ENCODE measurements at regions not wholly inside any gene's neighbourhood (a gene's known extent, or its start where the extent isn't known, plus 50 kb on each side); places are given as distances from the start of the nearest gene placed in this dataset.
"Not testable (repeated sequence)": the region's sequence is repeated elsewhere in the genome, so short reads cannot be mapped to it uniquely, and the experiment has no call there.

DNA sequence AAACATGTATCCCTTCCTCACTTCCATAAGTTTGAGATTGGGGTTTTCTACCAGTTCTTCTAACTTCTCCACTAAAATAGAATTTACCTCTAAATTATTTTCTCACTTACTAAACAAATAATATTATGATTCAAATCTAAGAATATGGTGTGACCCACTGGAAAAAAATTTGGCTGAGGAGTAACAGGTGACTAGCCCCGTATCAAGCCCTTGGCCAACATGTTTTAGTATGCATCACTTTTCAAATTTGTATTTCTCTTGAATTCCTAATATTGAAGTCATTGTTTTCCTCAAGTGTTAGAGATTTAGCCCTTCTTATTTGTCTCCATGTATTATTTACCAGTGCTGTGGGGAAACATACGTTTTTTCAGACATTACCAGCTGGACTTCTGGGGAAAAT, 759.4 kb downstream of the NSUN3 start:
- no peak overlapping the region for H2BK12ac ChIP-seq (ENCODE audit: low read length in 2 of 2)
- H3K9ac ChIP-seq (ENCODE audit: low read length), result no peak overlapping the region
- no peak overlapping the region for H3K18ac ChIP-seq (ENCODE audit: low read depth in 1 of 2, low read length in 2 of 2)
- no peak overlapping the region for H4K8ac ChIP-seq (ENCODE audit: low read length)
- no peak overlapping the region for H3K4me3 ChIP-seq (ENCODE audit: insufficient read depth in 1 of 2, low read depth in 1 of 2, low read length in 2 of 2)
- H2BK15ac ChIP-seq (ENCODE audit: low read depth, poor library complexity, severe bottlenecking), result no peak overlapping the region
- H3K9me3 ChIP-seq (ENCODE audit: control insufficient read depth, low read length), result peaks cover 8% of the 10 kb centered on the region
- no peaks in the 10 kb centered on the region for H3K79me1 ChIP-seq (replicated peaks; ENCODE audit: low read length, poor library complexity, severe bottlenecking)
- H2AK5ac ChIP-seq (ENCODE audit: low read length, severe bottlenecking), result no peak overlapping the region
- H3K23ac ChIP-seq (ENCODE audit: low read length in 2 of 2), result no peak overlapping the region
- H4K91ac ChIP-seq (ENCODE audit: low read length), result no peak overlapping the region
- no peak overlapping the region for H2BK5ac ChIP-seq (ENCODE audit: low read depth, low read length, poor library complexity, severe bottlenecking)
- H3K4me2 ChIP-seq (ENCODE audit: low read length, poor library complexity, severe bottlenecking), result no peak overlapping the region
- no peak for DNase-seq
- H3K27ac ChIP-seq (ENCODE audit: low read length, poor library complexity, severe bottlenecking), result no peak overlapping the region
- no peak overlapping the region for H3K4ac ChIP-seq (ENCODE audit: low read depth in 1 of 2, low read length in 2 of 2)
- H3K27me3 ChIP-seq (ENCODE audit: control insufficient read depth in 1 of 2, insufficient read depth in 1 of 2, low read length in 2 of 2), result no peaks in the 10 kb centered on the region
- H3K14ac ChIP-seq (ENCODE audit: low read length in 2 of 2), result no peak overlapping the region
- no peaks in the 10 kb centered on the region for H3K4me1 ChIP-seq (ENCODE audit: control insufficient read depth, insufficient read depth, low read depth, low read length)
- 63% methylated on average over 2 of the region's 2 CpGs for WGBS
- no peaks in the 10 kb centered on the region for H3K36me3 ChIP-seq (ENCODE audit: control insufficient read depth in 1 of 2, insufficient read depth in 2 of 2, low read depth in 1 of 2, low read length in 2 of 2)
- H2BK120ac ChIP-seq (ENCODE audit: low read depth, low read length), result no peak overlapping the region
- no peak overlapping the region for H2AFZ ChIP-seq (ENCODE audit: low read depth, low read length)

- not testable (repeated sequence) for H3K18ac ChIP-seq (ENCODE audit: low read depth in 1 of 2, low read length in 2 of 2); H3K79me1 ChIP-seq (replicated peaks; ENCODE audit: low read length, poor library complexity, severe bottlenecking); H2AK5ac ChIP-seq (ENCODE audit: low read length, severe bottlenecking); H2BK12ac ChIP-seq (ENCODE audit: low read length in 2 of 2); H4K91ac ChIP-seq (ENCODE audit: low read length); H3K27me3 ChIP-seq (ENCODE audit: control insufficient read depth in 1 of 2, insufficient read depth in 1 of 2, low read length in 2 of 2); H2AFZ ChIP-seq (ENCODE audit: low read depth, low read length); H3K4me1 ChIP-seq (ENCODE audit: control insufficient read depth, insufficient read depth, low read depth, low read length); H3K27ac ChIP-seq (ENCODE audit: low read length, poor library complexity, severe bottlenecking); H3K14ac ChIP-seq (ENCODE audit: low read length in 2 of 2); H3K4ac ChIP-seq (ENCODE audit: low read depth in 1 of 2, low read length in 2 of 2); H3K4me2 ChIP-seq (ENCODE audit: low read length, poor library complexity, severe bottlenecking); H4K8ac ChIP-seq (ENCODE audit: low read length); H3K23ac ChIP-seq (ENCODE audit: low read length in 2 of 2); H2BK5ac ChIP-seq (ENCODE audit: low read depth, low read length, poor library complexity, severe bottlenecking); H3K4me3 ChIP-seq (ENCODE audit: insufficient read depth in 1 of 2, low read depth in 1 of 2, low read length in 2 of 2); H2BK120ac ChIP-seq (ENCODE audit: low read depth, low read length); DNase-seq; H3K36me3 ChIP-seq (ENCODE audit: control insufficient read depth in 1 of 2, insufficient read depth in 2 of 2, low read depth in 1 of 2, low read length in 2 of 2); H3K9ac ChIP-seq (ENCODE audit: low read length); H2BK15ac ChIP-seq (ENCODE audit: low read depth, poor library complexity, severe bottlenecking)
- WGBS, result 92% methylated on average over 10 of the region's 10 CpGs
- peaks cover 15% of the 10 kb centered on the region for H3K9me3 ChIP-seq (ENCODE audit: control insufficient read depth, low read length)
Measured at GRCh38 chr3:94846251-94846650, 783.4 kb downstream of the NSUN3 start.

DNA sequence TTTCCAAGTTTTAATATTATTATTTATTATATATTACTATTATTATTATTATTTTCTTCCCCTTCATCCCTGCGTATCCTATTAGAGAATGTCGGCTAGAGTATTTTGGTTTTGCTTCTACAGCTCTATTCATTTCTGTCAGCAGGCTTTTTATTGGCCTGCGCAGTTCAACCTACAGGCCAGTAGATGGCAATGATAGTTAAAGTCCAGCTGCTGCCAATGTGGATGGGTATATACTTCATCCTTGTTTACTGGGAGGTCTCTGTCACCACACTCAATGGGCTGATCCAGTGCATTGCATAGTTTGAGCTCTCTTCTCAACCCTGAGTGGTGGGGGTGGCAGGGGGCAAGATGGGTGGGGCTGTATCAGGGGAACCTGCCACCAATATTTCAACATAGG, 799.8 kb downstream of the NSUN3 start:
- no peaks in the 10 kb centered on the region for H3K27me3 ChIP-seq (ENCODE audit: control insufficient read depth in 1 of 2, insufficient read depth in 1 of 2, low read length in 2 of 2)
- no peak overlapping the region for H3K4me2 ChIP-seq (ENCODE audit: low read length, poor library complexity, severe bottlenecking)
- no peak overlapping the region for H2BK12ac ChIP-seq (ENCODE audit: low read length in 2 of 2)
- H4K8ac ChIP-seq (ENCODE audit: low read length), result no peak overlapping the region
- H3K9ac ChIP-seq (ENCODE audit: low read length), result no peak overlapping the region
- H2BK120ac ChIP-seq (ENCODE audit: low read depth, low read length), result no peak overlapping the region
- no peak overlapping the region for H3K4ac ChIP-seq (ENCODE audit: low read depth in 1 of 2, low read length in 2 of 2)
- H3K18ac ChIP-seq (ENCODE audit: low read depth in 1 of 2, low read length in 2 of 2), result no peak overlapping the region
- WGBS, result 60% methylated on average over 3 of the region's 3 CpGs
- no peak overlapping the region for H3K14ac ChIP-seq (ENCODE audit: low read length in 2 of 2)
- peak; percentile 33 for DNase-seq
- no peak overlapping the region for H2AK5ac ChIP-seq (ENCODE audit: low read length, severe bottlenecking)
- H2BK15ac ChIP-seq (ENCODE audit: low read depth, poor library complexity, severe bottlenecking), result no peak overlapping the region
- no peak overlapping the region for H3K23ac ChIP-seq (ENCODE audit: low read length in 2 of 2)
- H2AFZ ChIP-seq (ENCODE audit: low read depth, low read length), result no peak overlapping the region
- no peak overlapping the region for H2BK5ac ChIP-seq (ENCODE audit: low read depth, low read length, poor library complexity, severe bottlenecking)
- H3K27ac ChIP-seq (ENCODE audit: low read length, poor library complexity, severe bottlenecking), result no peak overlapping the region
- H3K9me3 ChIP-seq (ENCODE audit: control insufficient read depth, low read length), result peaks cover 34% of the 10 kb centered on the region
- no peak overlapping the region for H4K91ac ChIP-seq (ENCODE audit: low read length)
- H3K36me3 ChIP-seq (ENCODE audit: control insufficient read depth in 1 of 2, insufficient read depth in 2 of 2, low read depth in 1 of 2, low read length in 2 of 2), result no peaks in the 10 kb centered on the region
- H3K4me1 ChIP-seq (ENCODE audit: control insufficient read depth, insufficient read depth, low read depth, low read length), result no peaks in the 10 kb centered on the region
- no peaks in the 10 kb centered on the region for H3K79me1 ChIP-seq (replicated peaks; ENCODE audit: low read length, poor library complexity, severe bottlenecking)
- H3K4me3 ChIP-seq (ENCODE audit: insufficient read depth in 1 of 2, low read depth in 1 of 2, low read length in 2 of 2), result no peak overlapping the region

DNA sequence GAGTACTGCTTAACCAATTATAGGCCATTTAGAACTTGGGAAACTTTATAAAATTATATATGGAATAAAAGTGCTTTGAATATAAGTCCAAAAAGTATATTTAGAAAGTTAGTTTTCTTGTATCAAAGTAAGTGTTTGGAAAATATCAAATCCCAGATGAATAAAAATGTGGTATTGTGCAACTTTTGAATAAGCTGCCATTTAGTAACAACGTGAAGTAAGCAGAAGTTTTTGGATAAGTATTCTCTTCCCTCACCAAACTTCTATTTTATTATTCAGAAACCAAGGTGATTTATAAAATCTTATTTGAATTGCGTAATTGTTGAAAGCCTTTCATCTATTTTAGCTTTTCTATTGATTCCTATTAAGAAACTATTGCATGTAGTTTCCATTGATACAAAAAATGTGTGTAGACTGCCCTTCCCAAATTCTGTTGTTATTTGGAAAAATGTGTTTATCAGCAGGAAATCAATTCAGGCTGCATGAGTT, 806.2 kb downstream of the NSUN3 start:
- Histone ChIP-seq H3K9ac (ENCODE audit: low read length) (no peak overlapping the region), H3K27me3 (ENCODE audit: control insufficient read depth in 1 of 2, insufficient read depth in 1 of 2, low read length in 2 of 2) (no peaks in the 10 kb centered on the region), H3K27ac (ENCODE audit: low read length, poor library complexity, severe bottlenecking) (no peak overlapping the region), H3K9me3 (ENCODE audit: control insufficient read depth, low read length) (peaks cover 13% of the 10 kb centered on the region), H3K36me3 (ENCODE audit: control insufficient read depth in 1 of 2, insufficient read depth in 2 of 2, low read depth in 1 of 2, low read length in 2 of 2) (no peaks in the 10 kb centered on the region), H3K18ac (ENCODE audit: low read depth in 1 of 2, low read length in 2 of 2) (no peak overlapping the region), H2AK5ac (ENCODE audit: low read length, severe bottlenecking) (no peak overlapping the region), H3K4me3 (ENCODE audit: insufficient read depth in 1 of 2, low read depth in 1 of 2, low read length in 2 of 2) (no peak overlapping the region), H2BK5ac (ENCODE audit: low read depth, low read length, poor library complexity, severe bottlenecking) (no peak overlapping the region), H3K4me2 (ENCODE audit: low read length, poor library complexity, severe bottlenecking) (no peak overlapping the region), H3K79me1 (replicated peaks; ENCODE audit: low read length, poor library complexity, severe bottlenecking) (no peaks in the 10 kb centered on the region), H3K4ac (ENCODE audit: low read depth in 1 of 2, low read length in 2 of 2) (no peak overlapping the region), H2BK120ac (ENCODE audit: low read depth, low read length) (no peak overlapping the region), H3K14ac (ENCODE audit: low read length in 2 of 2) (no peak overlapping the region), H3K23ac (ENCODE audit: low read length in 2 of 2) (no peak overlapping the region), H2BK12ac (ENCODE audit: low read length in 2 of 2) (no peak overlapping the region), H4K8ac (ENCODE audit: low read length) (no peak overlapping the region), H4K91ac (ENCODE audit: low read length) (no peak overlapping the region), H3K4me1 (ENCODE audit: control insufficient read depth, insufficient read depth, low read depth, low read length) (no peaks in the 10 kb centered on the region), H2BK15ac (ENCODE audit: low read depth, poor library complexity, severe bottlenecking) (no peak overlapping the region), H2AFZ (ENCODE audit: low read depth, low read length) (no peak overlapping the region)
- whole genome bisulfite sequencing, result no CpG with 5 or more reads among the region's 2 CpGs
- no peak for DNase-seq
